Fibroblast of mammary gland (primary cell): ENCODE measurements at regions not wholly inside any gene's neighbourhood (a gene's known extent, or its start where the extent isn't known, plus 50 kb on each side); places are given as distances from the start of the nearest gene placed in this dataset.
A peak's percentile ranks its signal among the peaks of the same experiment; 100 is the strongest.
"Not testable (repeated sequence)": the region's sequence is repeated elsewhere in the genome, so short reads cannot be mapped to it uniquely, and the experiment has no call there.

Experiments used
- DNase-seq: peaks from one replicate; pipeline ENCODE4 v3.0.0-alpha.2; 2010; ENCODE audit warnings: low read depth
- H3K4me3 ChIP-seq: 2 replicates; pipeline ENCODE4 v1.5.1; 2011; ENCODE audit warnings: low read depth, mild to moderate bottlenecking, low read length, moderate library complexity; ENCODE audit not compliant: control insufficient read depth
- CTCF ChIP-seq: conservative IDR thresholded peaks from 2 replicates; pipeline ENCODE4 v1.5.1; 2011; ENCODE audit warnings: low read depth, low read length, inconsistent platforms; ENCODE audit not compliant: control insufficient read depth, insufficient read depth

GRCh38 chrX:113260474-113260873, 419.8 kb upstream of the AMOT start:
- peak; percentile 20 for DNase-seq
- TF ChIP-seq CTCF = peak; percentile 45
- H3K4me3 ChIP-seq = no peak overlapping the region

GRCh38 chrX:113222305-113222704, 381.7 kb upstream of the AMOT start:
- no peak for TF ChIP-seq CTCF

GRCh38 chrX:113212052-113212451, 371.4 kb upstream of the AMOT start:
- DNase-seq = no peak
- no peak for TF ChIP-seq CTCF
- no peak overlapping the region for H3K4me3 ChIP-seq

More at GRCh38 chrX:113222305-113222704, 381.7 kb upstream of the AMOT start:
- no peak overlapping the region for H3K4me3 ChIP-seq
- DNase-seq = no peak

GRCh38 chrX:113202601-113203000, 362.0 kb upstream of the AMOT start:
- TF ChIP-seq CTCF = no peak
- no peak overlapping the region for H3K4me3 ChIP-seq
- DNase-seq = no peak

GRCh38 chrX:113195949-113196348, 355.3 kb upstream of the AMOT start:
- no peak overlapping the region for H3K4me3 ChIP-seq
- no peak for TF ChIP-seq CTCF
- DNase-seq = no peak

GRCh38 chrX:113192418-113192817, 351.8 kb upstream of the AMOT start:
- no peak for TF ChIP-seq CTCF
- H3K4me3 ChIP-seq = no peak overlapping the region
- DNase-seq = no peak

GRCh38 chrX:113157496-113157895, 316.9 kb upstream of the AMOT start:
- no peak overlapping the region for H3K4me3 ChIP-seq
- no peak for TF ChIP-seq CTCF
- no peak for DNase-seq

GRCh38 chrX:113154315-113154714, 313.7 kb upstream of the AMOT start:
- not testable (repeated sequence) for H3K4me3 ChIP-seq, DNase-seq
